ENCODE measurements at regions not wholly inside any gene's neighbourhood (a gene's known extent, or its start where the extent isn't known, plus 50 kb on each side); places are given as distances from the start of the nearest gene placed in this dataset.

DNA sequence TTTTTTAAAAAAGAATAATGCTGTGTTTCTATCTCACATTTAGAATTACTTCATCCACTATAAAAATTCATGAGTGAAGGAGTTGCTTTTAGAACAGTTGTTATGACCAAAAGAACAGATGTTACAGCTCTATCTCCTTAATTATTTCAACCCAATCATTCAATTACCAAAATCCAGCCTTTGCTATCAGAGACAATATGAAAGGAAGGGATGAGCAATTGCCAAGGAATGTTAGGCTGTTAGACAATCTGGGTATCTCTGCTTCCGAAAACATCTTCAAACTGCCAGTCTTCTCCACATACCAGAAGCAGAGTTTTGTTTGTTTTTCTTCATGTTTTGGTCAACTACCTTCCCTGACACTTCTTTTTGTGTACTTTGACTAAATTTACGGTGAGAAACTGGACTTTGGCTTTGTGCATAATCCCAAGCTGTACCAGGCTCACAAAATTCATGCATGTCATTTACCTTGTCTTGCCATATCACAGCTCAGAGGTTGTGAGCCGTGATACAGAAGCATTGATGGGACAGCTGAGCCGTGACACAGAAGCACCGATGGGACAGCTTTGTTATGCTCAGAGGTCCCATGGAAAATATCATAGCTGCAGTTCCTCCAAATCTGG is 405.5 kb downstream of the KIF4B start:
- Mint-ChIP-seq H3K4me1 (ENCODE audit: low read depth) (no peaks in the 10 kb centered on the region), H3K4me3 (no peak overlapping the region), H3K36me3 (ENCODE audit: low read depth) (no peaks in the 10 kb centered on the region), H3K27ac (no peak overlapping the region), H3K9me3 (peaks cover 3% of the 10 kb centered on the region), H3K27me3 (no peaks in the 10 kb centered on the region)

DNA sequence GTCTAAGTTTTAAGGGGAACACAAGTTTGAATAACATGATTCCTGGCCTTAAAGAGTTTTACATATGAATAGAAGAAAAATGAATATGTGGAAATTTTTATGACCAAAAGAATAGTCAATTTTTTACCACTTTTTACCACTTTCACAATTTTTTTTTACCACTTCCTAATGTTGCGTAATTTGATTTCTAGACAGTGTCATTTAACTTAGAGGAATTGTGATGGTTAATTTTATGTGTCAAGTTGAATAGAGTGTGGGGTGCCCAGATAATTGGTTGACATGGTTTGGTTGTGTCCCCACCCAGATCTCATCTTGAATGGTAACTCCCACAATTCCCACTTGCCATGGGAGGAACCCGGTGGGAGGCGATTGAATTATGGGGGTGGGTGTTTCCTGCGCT is 416.6 kb downstream of the KIF4B start:
- no peaks in the 10 kb centered on the region for H3K36me3 Mint-ChIP-seq (ENCODE audit: low read depth)
- H3K9me3 Mint-ChIP-seq: peaks cover 4% of the 10 kb centered on the region
- H3K27ac Mint-ChIP-seq: no peak overlapping the region
- H3K4me3 Mint-ChIP-seq: no peak overlapping the region
- H3K27me3 Mint-ChIP-seq: peaks cover 4% of the 10 kb centered on the region
- no peaks in the 10 kb centered on the region for H3K4me1 Mint-ChIP-seq (ENCODE audit: low read depth)

- peaks cover 4% of the 10 kb centered on the region for H3K9me3 Mint-ChIP-seq
- peaks cover 4% of the 10 kb centered on the region for H3K27me3 Mint-ChIP-seq
- no peaks in the 10 kb centered on the region for H3K36me3 Mint-ChIP-seq (ENCODE audit: low read depth)
- no peaks in the 10 kb centered on the region for H3K4me1 Mint-ChIP-seq (ENCODE audit: low read depth)
- no peak overlapping the region for H3K4me3 Mint-ChIP-seq
- no peak overlapping the region for H3K27ac Mint-ChIP-seq
Observed at GRCh38 chr5:155434267-155434666, 420.7 kb downstream of the KIF4B start.

GRCh38 chr5:155434681-155435080 is 421.1 kb downstream of the KIF4B start:
- H3K27me3 Mint-ChIP-seq: peaks cover 4% of the 10 kb centered on the region
- H3K36me3 Mint-ChIP-seq (ENCODE audit: low read depth): no peaks in the 10 kb centered on the region
- H3K4me1 Mint-ChIP-seq (ENCODE audit: low read depth): no peaks in the 10 kb centered on the region
- H3K27ac Mint-ChIP-seq: no peak overlapping the region
- peaks cover 4% of the 10 kb centered on the region for H3K9me3 Mint-ChIP-seq
- no peak overlapping the region for H3K4me3 Mint-ChIP-seq

- Mint-ChIP-seq H3K4me1 (ENCODE audit: low read depth) (no peaks in the 10 kb centered on the region), H3K27ac (no peak overlapping the region), H3K27me3 (no peaks in the 10 kb centered on the region), H3K9me3 (peaks cover 10% of the 10 kb centered on the region), H3K4me3 (no peak overlapping the region), H3K36me3 (ENCODE audit: low read depth) (no peaks in the 10 kb centered on the region)
Observed at GRCh38 chr5:155441849-155442248, 428.3 kb downstream of the KIF4B start.

- Mint-ChIP-seq H3K4me1 (ENCODE audit: low read depth) (no peaks in the 10 kb centered on the region), H3K27ac (no peak overlapping the region), H3K36me3 (ENCODE audit: low read depth) (no peaks in the 10 kb centered on the region), H3K27me3 (no peaks in the 10 kb centered on the region), H3K9me3 (no peaks in the 10 kb centered on the region), H3K4me3 (no peak overlapping the region)
Observed at GRCh38 chr5:155451106-155451505, 437.6 kb downstream of the KIF4B start.

GRCh38 chr5:155455791-155456514 is 442.4 kb downstream of the KIF4B start:
- Mint-ChIP-seq H3K9me3 (no peaks in the 10 kb centered on the region), H3K4me1 (ENCODE audit: low read depth) (no peaks in the 10 kb centered on the region), H3K27ac (no peak overlapping the region), H3K27me3 (no peaks in the 10 kb centered on the region), H3K4me3 (no peak overlapping the region), H3K36me3 (ENCODE audit: low read depth) (no peaks in the 10 kb centered on the region)

GRCh38 chr5:155459889-155460500 is 446.4 kb downstream of the KIF4B start:
- Mint-ChIP-seq H3K36me3 (ENCODE audit: low read depth) (no peaks in the 10 kb centered on the region), H3K9me3 (peaks cover 4% of the 10 kb centered on the region), H3K27ac (no peak overlapping the region), H3K27me3 (no peaks in the 10 kb centered on the region), H3K4me1 (ENCODE audit: low read depth) (no peaks in the 10 kb centered on the region), H3K4me3 (no peak overlapping the region)

DNA sequence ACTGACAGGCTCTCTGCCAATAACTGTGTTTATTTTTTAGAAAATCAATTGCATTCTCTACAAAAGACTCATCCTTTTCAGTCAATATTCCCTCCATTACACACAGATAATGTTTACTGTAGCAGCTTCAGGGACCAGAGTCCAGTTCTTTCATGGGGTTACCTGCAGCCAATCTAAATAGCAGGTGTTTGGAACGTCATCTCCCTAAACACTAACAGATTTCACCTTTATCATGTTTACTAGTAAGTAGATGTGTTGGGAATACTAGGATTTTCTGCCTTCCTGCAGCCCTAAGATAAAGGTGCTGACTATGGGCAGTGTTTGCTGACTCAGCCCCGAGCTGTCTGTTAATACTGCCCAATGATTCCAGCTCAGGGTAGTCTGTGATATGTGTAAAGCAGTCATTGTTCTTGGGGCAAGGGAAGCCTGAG is 447.0 kb downstream of the KIF4B start:
- Mint-ChIP-seq H3K4me3 (no peak overlapping the region), H3K27ac (no peak overlapping the region), H3K27me3 (no peaks in the 10 kb centered on the region), H3K36me3 (ENCODE audit: low read depth) (no peaks in the 10 kb centered on the region), H3K9me3 (peaks cover 4% of the 10 kb centered on the region), H3K4me1 (ENCODE audit: low read depth) (no peaks in the 10 kb centered on the region)

DNA sequence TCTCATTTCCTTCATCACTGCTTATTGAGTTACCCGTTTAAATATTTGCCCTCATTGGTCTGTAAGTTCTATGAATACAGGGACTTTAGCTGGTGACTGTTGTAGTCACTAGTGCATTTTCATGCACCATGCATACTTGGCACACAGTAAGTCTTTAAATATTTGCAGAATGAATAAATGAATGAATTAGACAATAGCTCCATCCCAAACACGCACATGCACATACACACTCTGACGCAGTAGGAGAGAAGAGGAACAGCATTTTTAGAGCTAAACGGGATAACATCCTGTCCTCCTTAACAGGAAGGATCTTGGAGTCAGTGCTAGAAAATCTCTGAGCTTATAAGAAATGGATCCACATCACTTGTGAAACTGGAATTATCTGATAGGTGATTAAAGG is 447.7 kb downstream of the KIF4B start:
- H3K4me3 Mint-ChIP-seq: no peak overlapping the region
- no peaks in the 10 kb centered on the region for H3K27me3 Mint-ChIP-seq
- H3K36me3 Mint-ChIP-seq (ENCODE audit: low read depth): no peaks in the 10 kb centered on the region
- H3K9me3 Mint-ChIP-seq: peaks cover 4% of the 10 kb centered on the region
- H3K27ac Mint-ChIP-seq: no peak overlapping the region
- no peaks in the 10 kb centered on the region for H3K4me1 Mint-ChIP-seq (ENCODE audit: low read depth)

- Mint-ChIP-seq H3K36me3 (ENCODE audit: low read depth) (no peaks in the 10 kb centered on the region), H3K27me3 (peaks cover 5% of the 10 kb centered on the region), H3K27ac (no peak overlapping the region), H3K4me3 (no peak overlapping the region), H3K4me1 (ENCODE audit: low read depth) (no peaks in the 10 kb centered on the region), H3K9me3 (peaks cover 4% of the 10 kb centered on the region)
Observed at GRCh38 chr5:155466851-155467250, 453.3 kb downstream of the KIF4B start.

- Mint-ChIP-seq H3K36me3 (ENCODE audit: low read depth) (no peaks in the 10 kb centered on the region), H3K4me3 (no peak overlapping the region), H3K27me3 (peaks cover 5% of the 10 kb centered on the region), H3K27ac (no peak overlapping the region), H3K4me1 (ENCODE audit: low read depth) (no peaks in the 10 kb centered on the region), H3K9me3 (no peaks in the 10 kb centered on the region)
Observed at GRCh38 chr5:155471027-155471426, 457.5 kb downstream of the KIF4B start.

GRCh38 chr5:155472780-155473179 is 459.2 kb downstream of the KIF4B start:
- Mint-ChIP-seq H3K4me1 (ENCODE audit: low read depth) (no peaks in the 10 kb centered on the region), H3K9me3 (no peaks in the 10 kb centered on the region), H3K4me3 (no peak overlapping the region), H3K27ac (no peak overlapping the region), H3K36me3 (ENCODE audit: low read depth) (no peaks in the 10 kb centered on the region), H3K27me3 (no peaks in the 10 kb centered on the region)

DNA sequence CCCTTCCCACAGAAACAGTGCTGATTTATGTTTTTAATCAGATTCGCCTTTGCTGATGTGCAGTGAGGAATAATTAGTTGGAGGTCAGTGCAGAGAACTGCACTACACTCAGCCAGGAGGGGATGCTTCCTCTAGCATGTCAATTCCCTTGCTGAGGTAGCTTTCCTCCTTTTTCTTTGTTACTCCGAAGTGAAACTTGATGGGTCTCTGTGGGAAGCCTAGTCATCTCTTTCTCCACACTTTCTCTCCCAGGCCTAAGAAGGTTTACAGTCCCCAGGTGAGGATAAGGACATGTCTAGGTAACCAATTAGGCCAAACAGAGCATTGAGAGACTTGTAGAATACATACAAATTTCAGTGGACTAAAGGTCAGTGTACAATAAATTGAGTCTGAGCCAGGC is 461.8 kb downstream of the KIF4B start:
- no peaks in the 10 kb centered on the region for H3K27me3 Mint-ChIP-seq
- no peaks in the 10 kb centered on the region for H3K4me1 Mint-ChIP-seq (ENCODE audit: low read depth)
- H3K4me3 Mint-ChIP-seq: no peak overlapping the region
- H3K27ac Mint-ChIP-seq: no peak overlapping the region
- no peaks in the 10 kb centered on the region for H3K9me3 Mint-ChIP-seq
- no peaks in the 10 kb centered on the region for H3K36me3 Mint-ChIP-seq (ENCODE audit: low read depth)

GRCh38 chr5:155480731-155481131 is 467.2 kb downstream of the KIF4B start:
- Mint-ChIP-seq H3K27ac (no peak overlapping the region), H3K4me1 (ENCODE audit: low read depth) (no peaks in the 10 kb centered on the region), H3K27me3 (no peaks in the 10 kb centered on the region), H3K9me3 (no peaks in the 10 kb centered on the region), H3K36me3 (ENCODE audit: low read depth) (no peaks in the 10 kb centered on the region), H3K4me3 (no peak overlapping the region)
